ENCODE measurements at regions not wholly inside any gene's neighbourhood (a gene's known extent, or its start where the extent isn't known, plus 50 kb on each side); places are given as distances from the start of the nearest gene placed in this dataset.

DNA sequence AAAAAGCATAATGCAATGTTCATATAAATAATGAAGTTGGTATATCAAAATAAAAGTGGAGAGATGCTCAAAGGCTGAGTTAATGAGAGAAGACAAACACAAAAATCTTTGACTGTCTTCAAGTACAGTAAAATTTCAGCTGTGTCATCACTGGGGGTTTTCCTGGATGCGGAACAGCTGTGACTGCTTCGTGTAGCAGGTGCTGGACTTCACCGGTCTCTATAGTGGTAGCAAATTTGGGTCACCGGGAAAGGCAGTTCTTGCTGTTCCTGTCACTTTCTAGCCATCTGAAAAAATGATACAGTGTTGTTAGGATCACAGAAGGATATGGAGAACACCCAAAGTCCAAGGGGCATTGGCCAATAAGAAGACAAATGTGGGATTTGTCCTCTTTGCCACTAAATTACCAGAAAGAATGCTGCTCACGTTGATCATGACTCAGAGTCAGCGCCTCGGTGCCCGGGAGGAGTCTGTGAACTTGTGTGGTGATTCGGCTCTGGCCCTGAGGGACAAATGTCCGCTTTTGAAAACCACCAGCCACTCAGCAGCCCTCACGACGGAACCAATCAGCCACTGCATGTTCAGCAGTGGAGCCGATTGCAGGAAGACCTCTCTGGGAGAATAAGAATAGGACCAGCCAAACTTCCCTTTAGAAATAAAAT, 230.1 kb upstream of the FAT1 start:
- no peak for TF ChIP-seq CTCF (IDR thresholded peaks at IDR 0.05; ENCODE audit: insufficient read depth, low read depth, low read length, missing control alignments)
- no peak overlapping the region for H3K4me3 ChIP-seq (ENCODE audit: low read length)
- no peak for DNase-seq (ENCODE audit: low read depth)

GRCh38 chr4:186954509-186954908, 230.9 kb upstream of the FAT1 start:
- TF ChIP-seq CTCF (IDR thresholded peaks at IDR 0.05; ENCODE audit: insufficient read depth, low read depth, low read length, missing control alignments): no peak
- DNase-seq (ENCODE audit: low read depth): no peak
- H3K4me3 ChIP-seq (ENCODE audit: low read length): no peak overlapping the region

DNA sequence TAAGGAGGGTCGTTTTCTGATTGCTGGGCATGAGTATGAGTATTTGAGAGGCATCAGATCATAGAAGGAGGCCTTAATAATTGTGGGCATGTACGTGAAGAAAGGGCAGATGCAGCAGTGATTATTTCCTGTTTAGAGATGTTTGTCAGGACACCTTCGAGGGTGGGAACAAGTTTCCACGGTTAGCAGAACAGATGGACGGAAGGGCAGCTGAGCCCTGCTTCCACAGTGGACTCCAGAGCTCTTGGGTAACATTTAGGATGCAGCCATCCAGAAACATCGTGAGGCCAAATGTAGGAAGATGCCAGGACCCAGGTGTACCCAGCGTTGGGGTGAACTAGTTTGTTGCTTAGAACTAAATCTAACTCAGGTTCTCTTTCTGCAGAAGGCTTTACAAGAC, 231.3 kb upstream of the FAT1 start:
- H3K4me3 ChIP-seq (ENCODE audit: low read length): no peak overlapping the region
- no peak for DNase-seq (ENCODE audit: low read depth)
- no peak for TF ChIP-seq CTCF (IDR thresholded peaks at IDR 0.05; ENCODE audit: insufficient read depth, low read depth, low read length, missing control alignments)

GRCh38 chr4:186957952-186958555, 234.4 kb upstream of the FAT1 start:
- no peak for TF ChIP-seq CTCF (IDR thresholded peaks at IDR 0.05; ENCODE audit: insufficient read depth, low read depth, low read length, missing control alignments)
- peak; percentile 59 for DNase-seq (ENCODE audit: low read depth)
- no peak overlapping the region for H3K4me3 ChIP-seq (ENCODE audit: low read length)

DNA sequence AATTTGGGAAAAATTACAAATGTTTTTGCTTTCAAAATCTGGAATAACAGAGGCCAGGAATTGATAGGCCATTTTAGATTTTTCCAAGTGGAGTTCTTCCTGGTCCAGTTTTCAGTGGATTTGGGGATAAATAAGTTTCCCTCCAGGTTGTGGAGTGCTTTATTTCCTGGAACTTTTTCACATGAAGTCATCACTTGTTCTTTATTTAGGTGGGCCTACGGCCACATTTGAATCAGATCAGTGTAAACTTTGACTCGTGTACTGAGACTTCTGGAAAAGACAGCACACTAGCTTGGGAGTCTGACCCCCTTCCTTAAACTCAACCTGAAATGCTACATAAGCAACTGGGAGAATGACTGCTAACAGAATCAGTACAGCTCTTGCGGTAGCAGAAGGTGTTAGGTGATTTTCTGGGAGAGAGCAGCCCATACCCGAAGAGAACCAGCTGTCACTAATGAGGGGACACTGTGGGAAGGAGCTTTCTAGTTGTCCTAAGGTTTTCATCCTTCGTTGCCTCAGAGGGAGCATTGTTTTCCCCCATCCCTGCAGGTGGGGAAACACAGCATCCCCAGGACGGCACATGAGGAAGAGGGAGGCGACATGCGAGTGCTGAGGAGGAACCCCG, 235.2 kb upstream of the FAT1 start:
- peak; percentile 8 for DNase-seq (ENCODE audit: low read depth)
- no peak overlapping the region for H3K4me3 ChIP-seq (ENCODE audit: low read length)
- no peak for TF ChIP-seq CTCF (IDR thresholded peaks at IDR 0.05; ENCODE audit: insufficient read depth, low read depth, low read length, missing control alignments)

DNA sequence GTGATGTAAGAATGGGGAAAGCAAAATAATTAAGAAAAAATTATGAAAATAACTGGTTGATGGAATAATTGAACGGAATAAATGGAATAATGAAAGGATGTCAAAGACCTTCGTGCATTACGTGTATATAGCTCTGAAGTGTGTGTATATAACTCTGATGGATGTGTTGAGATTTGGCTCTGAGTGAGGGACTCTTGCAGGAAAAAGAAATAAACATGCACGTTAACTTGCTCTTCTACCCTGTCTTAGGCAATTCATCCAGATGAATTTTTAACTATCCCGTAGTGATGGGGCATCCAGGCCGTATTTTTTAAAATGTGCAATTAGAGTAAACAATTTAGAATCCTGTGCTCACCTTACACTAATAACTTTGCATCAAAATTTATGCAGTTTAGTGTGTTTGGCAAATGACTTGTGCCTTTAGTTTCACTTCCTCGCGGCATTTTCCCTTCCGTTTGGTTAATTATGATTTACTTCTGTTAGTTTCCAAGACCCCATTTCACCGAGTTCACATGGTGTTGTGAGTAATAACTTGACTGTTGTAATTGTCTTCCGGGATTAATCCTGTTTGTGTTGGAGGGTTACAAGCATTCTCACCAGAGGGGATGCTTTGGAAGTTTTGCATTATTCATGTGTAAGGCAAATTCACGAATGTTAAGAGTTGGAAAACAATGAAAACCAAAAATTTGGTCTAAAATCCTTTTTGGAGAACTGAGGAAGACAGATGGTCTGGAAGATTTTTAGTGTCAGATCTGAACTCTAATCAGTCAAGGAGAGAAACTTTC, 256.5 kb upstream of the FAT1 start:
- DNase-seq (ENCODE audit: low read depth): no peak
- no peak overlapping the region for H3K4me3 ChIP-seq (ENCODE audit: low read length)
- no peak for TF ChIP-seq CTCF (IDR thresholded peaks at IDR 0.05; ENCODE audit: insufficient read depth, low read depth, low read length, missing control alignments)
